ENCODE measurements at regions not wholly inside any gene's neighbourhood (a gene's known extent, or its start where the extent isn't known, plus 50 kb on each side); places are given as distances from the start of the nearest gene placed in this dataset.

DNA sequence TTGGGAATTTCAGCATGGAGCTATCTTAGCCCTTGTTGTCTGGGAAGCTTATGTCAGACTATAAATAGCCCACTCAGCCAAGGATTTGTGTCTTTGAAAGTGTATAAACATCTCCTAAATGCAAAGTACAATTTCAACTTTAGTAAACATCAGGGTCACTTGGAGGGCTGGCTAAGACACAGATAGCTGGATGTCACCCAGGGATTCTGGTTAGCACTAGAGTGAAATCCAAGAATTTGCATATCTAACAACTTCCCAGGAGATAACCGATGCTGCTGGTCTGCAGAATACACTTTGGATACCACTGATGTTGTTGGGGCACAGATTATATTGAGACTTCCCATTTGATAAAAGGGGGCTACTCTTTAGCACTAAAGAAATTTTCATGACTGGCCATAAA is 130.9 kb downstream of the PAX1 start:
- no peak for DNase-seq

DNA sequence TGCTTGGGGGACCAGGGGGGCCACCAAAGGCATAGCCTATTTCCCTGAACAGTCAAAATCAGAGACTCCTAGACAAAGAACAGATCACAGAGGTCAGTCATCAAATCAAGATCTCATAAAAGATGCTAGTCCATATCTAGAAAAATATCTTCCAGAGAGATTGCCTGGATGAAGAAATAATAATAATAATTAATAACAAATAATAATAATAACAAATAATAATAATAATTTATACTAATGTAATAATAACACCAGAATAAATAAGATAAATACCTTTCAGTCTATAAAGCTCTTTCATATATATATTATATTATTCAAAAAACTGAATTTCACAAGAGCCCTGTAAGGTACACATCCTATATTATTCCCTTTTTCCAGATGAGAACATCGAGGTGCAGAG is 129.6 kb downstream of the PAX1 start:
- DNase-seq, result no peak

- no peak for DNase-seq
Measured at GRCh38 chr20:21832442-21833385, 127.2 kb downstream of the PAX1 start.

DNA sequence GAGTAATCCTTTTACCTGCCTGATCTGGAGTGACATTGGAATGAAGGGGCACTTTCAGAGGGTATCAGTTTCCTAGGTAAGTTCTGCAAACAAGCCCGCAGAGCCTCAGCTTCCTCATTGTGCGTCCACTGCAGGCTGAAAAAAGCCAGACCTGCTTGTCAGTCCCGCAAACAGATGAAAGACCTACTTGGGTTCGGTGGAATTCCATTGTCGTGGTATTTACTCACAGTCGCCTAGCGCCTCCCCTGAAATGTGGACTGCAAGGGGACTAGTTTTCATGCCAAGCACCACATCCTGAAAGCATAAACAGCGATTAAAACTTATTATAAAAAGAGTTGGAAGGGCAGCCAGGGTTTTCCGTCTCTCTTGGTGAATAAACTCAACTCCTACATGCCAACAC is 121.5 kb downstream of the PAX1 start:
- no peak for DNase-seq

GRCh38 chr20:21821358-21821757 is 115.9 kb downstream of the PAX1 start:
- no peak for DNase-seq

DNA sequence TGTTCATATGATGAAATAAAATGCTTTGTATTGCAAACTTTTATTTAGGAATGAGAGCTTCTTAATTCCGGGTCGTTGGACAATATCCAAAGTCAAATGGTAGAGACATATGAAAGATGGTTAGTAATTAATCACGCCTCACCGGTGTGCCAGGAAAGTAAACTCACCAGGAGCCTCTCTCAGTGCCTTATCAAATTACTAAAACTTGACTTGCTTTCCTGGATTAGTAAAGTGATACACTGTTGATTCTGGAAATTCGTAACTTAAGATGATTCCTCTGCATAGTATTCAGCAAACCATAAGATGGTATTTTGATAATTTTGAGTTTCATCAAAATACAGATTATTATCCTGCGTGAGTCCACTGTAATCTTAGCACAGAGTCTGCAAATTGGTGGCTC is 115.2 kb downstream of the PAX1 start:
- no peak for DNase-seq

GRCh38 chr20:21820045-21820444 is 114.6 kb downstream of the PAX1 start:
- DNase-seq, result no peak

- no peak for DNase-seq
Measured at GRCh38 chr20:21812379-21812778, 106.9 kb downstream of the PAX1 start.

- DNase-seq, result no peak
Measured at GRCh38 chr20:21809961-21810523, 104.6 kb downstream of the PAX1 start.

- DNase-seq, result no peak
Measured at GRCh38 chr20:21808863-21809664, 103.6 kb downstream of the PAX1 start.

- no peak for DNase-seq
Measured at GRCh38 chr20:21808139-21808538, 102.7 kb downstream of the PAX1 start.

GRCh38 chr20:21804802-21805201 is 99.3 kb downstream of the PAX1 start:
- DNase-seq, result no peak

GRCh38 chr20:21801193-21801592 is 95.7 kb downstream of the PAX1 start:
- DNase-seq, result no peak

- no peak for DNase-seq
Measured at GRCh38 chr20:21798384-21798783, 92.9 kb downstream of the PAX1 start.

DNA sequence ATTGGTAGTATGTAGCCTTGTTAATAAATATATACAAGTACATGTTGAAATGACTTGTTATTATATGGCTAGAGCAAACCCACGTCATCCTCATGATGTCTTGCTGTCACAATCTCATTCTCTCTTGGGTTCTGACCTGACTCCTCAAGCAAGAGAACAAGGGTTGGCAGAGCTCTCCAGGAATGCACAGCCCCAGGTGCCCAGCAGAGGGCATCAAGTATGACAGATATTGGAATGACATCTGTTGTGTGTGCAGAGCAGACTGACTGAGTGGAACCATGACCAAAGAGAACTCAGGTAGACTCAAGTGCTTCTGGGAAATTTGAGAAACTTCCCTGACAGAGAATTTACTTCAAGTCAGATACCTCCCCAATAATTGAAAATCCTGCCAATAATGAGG is 90.6 kb downstream of the PAX1 start:
- no peak for DNase-seq

DNA sequence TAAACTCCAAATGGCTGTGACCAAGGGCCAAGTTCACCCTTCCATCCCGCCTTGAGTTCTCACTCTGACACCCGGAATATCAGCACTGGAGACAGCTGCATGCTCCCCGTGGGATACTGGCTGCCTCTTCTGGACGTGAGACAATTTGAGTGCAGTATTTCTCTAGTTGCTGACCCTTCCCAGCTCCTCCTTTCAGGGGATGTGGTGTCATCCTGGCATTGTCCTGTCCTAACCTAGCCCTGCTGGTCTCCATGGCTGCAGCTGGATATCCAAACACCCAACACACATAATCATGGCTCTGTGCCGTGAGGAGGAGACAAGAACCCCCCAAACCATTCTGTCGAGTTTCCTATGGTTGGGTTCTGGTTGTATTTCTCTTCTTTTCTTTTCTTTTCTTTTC is 82.6 kb downstream of the PAX1 start:
- DNase-seq, result no peak

DNA sequence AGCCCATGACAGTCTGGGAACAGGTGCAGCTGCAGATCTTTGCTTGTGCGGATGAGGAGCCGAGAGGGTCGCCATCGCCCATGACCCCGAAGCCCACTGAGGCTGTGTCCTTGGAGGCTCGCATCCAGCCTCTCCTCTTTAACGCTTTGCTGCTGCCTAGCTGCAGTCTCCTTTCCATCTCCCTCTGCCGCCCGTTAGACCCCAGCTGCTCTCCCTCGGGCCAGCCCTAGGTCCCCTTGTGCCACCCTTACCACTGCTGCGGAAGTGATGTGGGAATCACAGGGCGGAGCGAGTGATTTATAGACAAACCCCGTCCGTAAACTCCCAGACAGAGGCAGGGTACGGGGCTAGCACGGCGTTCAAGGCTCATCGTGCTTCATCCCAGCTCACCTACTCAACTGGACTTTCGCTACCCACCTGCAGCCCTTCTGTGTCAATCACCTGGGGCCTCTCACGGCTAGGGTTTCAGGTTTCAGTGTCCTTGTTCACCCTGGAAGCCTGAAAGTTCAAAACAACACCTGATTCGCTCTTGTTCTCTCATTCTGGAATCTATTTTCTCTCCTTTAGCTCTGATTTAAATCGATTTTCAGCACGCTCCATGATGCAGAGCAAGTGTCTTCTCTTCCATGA is 76.1 kb downstream of the PAX1 start:
- DNase-seq, result no peak

DNA sequence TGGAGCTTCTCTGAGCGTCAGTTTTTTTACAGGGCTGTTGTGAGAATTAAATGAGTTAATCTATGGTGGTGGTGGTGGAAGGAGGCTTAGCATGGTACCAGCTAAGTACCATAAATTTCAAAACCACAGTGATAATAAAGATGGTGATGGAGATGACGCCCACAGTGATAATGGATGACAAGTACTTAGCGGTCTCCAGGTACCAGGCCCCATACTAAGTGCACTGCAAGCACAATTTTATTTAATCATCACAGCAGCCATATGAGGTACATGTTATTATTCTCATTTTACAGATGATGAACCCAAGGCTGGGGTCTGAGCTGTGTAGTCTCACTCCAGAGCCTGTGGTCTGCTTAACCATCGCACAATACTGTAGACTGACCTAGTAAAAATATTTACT is 75.1 kb downstream of the PAX1 start:
- no peak for DNase-seq
